Osteocyte (in vitro differentiated cells): ENCODE measurements at regions not wholly inside any gene's neighbourhood (a gene's known extent, or its start where the extent isn't known, plus 50 kb on each side); places are given as distances from the start of the nearest gene placed in this dataset.

ENCODE experiments used
- DNase-seq: peaks from one replicate; pipeline ENCODE4 v3.0.0; 2021; ENCODE audit warnings: mixed read lengths; ENCODE audit not compliant: unreplicated experiment; ENCODE audit errors: extremely low spot score
- H3K27ac Mint-ChIP-seq: one replicate; pipeline ENCODE4 v1.8.0; 2021; ENCODE audit warnings: mild to moderate bottlenecking, mixed read lengths; ENCODE audit not compliant: unreplicated experiment
- H3K27me3 Mint-ChIP-seq: one replicate; pipeline ENCODE4 v1.8.0; 2021; ENCODE audit warnings: mixed read lengths; ENCODE audit not compliant: unreplicated experiment
- H3K36me3 Mint-ChIP-seq: one replicate; pipeline ENCODE4 v1.8.0; 2021; ENCODE audit warnings: mixed read lengths; ENCODE audit not compliant: unreplicated experiment
- H3K4me1 Mint-ChIP-seq: one replicate; pipeline ENCODE4 v1.8.0; 2021; ENCODE audit warnings: mixed read lengths; ENCODE audit not compliant: unreplicated experiment
- H3K4me3 Mint-ChIP-seq: one replicate; pipeline ENCODE4 v1.8.0; 2021; ENCODE audit warnings: mild to moderate bottlenecking, moderate library complexity, mixed read lengths; ENCODE audit not compliant: unreplicated experiment
- H3K9me3 Mint-ChIP-seq: one replicate; pipeline ENCODE4 v1.8.0; 2021; ENCODE audit warnings: mixed read lengths; ENCODE audit not compliant: unreplicated experiment
- CTCF ChIP-seq: fragments of 200-600 bp; sonication (generic); IDR thresholded peaks from 2 replicates; pipeline ENCODE4 v1.5.0; 2021; ENCODE audit warnings: antibody characterized with exemption, mild to moderate bottlenecking, moderate library complexity

GRCh38 chr14:73782623-73783022 lies 68.4 kb upstream of the PNMA1 start:
- Mint-ChIP-seq H3K36me3 (peaks cover 2% of the 10 kb centered on the region), H3K4me3 (peak overlapping the region; percentile 56), H3K27me3 (no peaks in the 10 kb centered on the region), H3K27ac (peak overlapping the region; percentile 93), H3K9me3 (no peaks in the 10 kb centered on the region), H3K4me1 (peaks cover 47% of the 10 kb centered on the region)
- TF ChIP-seq CTCF = no peak
- DNase-seq = no peak

- H3K27me3 Mint-ChIP-seq = no peaks in the 10 kb centered on the region
- no peak overlapping the region for H3K4me3 Mint-ChIP-seq
- H3K36me3 Mint-ChIP-seq = peaks cover 3% of the 10 kb centered on the region
- H3K4me1 Mint-ChIP-seq = peaks cover 54% of the 10 kb centered on the region
- H3K27ac Mint-ChIP-seq = peak overlapping the region; percentile 19
- TF ChIP-seq CTCF = no peak
- DNase-seq = no peak
- no peaks in the 10 kb centered on the region for H3K9me3 Mint-ChIP-seq
These were observed 66.7 kb upstream of the PNMA1 start for GRCh38 chr14:73780896-73781295.

- TF ChIP-seq CTCF = no peak
- Mint-ChIP-seq H3K27ac (no peak overlapping the region), H3K9me3 (no peaks in the 10 kb centered on the region), H3K4me3 (no peak overlapping the region), H3K4me1 (peaks cover 54% of the 10 kb centered on the region), H3K27me3 (no peaks in the 10 kb centered on the region), H3K36me3 (peaks cover 3% of the 10 kb centered on the region)
- no peak for DNase-seq
These were observed 66.2 kb upstream of the PNMA1 start for GRCh38 chr14:73780391-73780790.

GRCh38 chr14:73778736-73779135 lies 64.6 kb upstream of the PNMA1 start:
- TF ChIP-seq CTCF = no peak
- no peak for DNase-seq
- Mint-ChIP-seq H3K36me3 (peaks cover 3% of the 10 kb centered on the region), H3K4me1 (peaks cover 51% of the 10 kb centered on the region), H3K27ac (no peak overlapping the region), H3K27me3 (no peaks in the 10 kb centered on the region), H3K4me3 (no peak overlapping the region), H3K9me3 (no peaks in the 10 kb centered on the region)

GRCh38 chr14:73777420-73777819 lies 63.2 kb upstream of the PNMA1 start:
- Mint-ChIP-seq H3K27ac (peak overlapping the region; percentile 42), H3K27me3 (no peaks in the 10 kb centered on the region), H3K4me3 (no peak overlapping the region), H3K36me3 (peaks cover 3% of the 10 kb centered on the region), H3K4me1 (peaks cover 40% of the 10 kb centered on the region), H3K9me3 (no peaks in the 10 kb centered on the region)
- TF ChIP-seq CTCF = no peak
- no peak for DNase-seq
